ENCODE measurements at regions not wholly inside any gene's neighbourhood (a gene's known extent, or its start where the extent isn't known, plus 50 kb on each side); places are given as distances from the start of the nearest gene placed in this dataset.

- TF ChIP-seq ZNF462 (CRISPR knock-in tag; IDR thresholded peaks at IDR 0.05) (no peak), CREB1 (CRISPR knock-in tag; IDR thresholded peaks at IDR 0.05; ENCODE audit: low read depth) (no peak), JUNB (IDR thresholded peaks at IDR 0.05; ENCODE audit: unreplicated experiment) (no peak), ZNF331 (CRISPR knock-in tag; IDR thresholded peaks at IDR 0.05; ENCODE audit: low read depth) (no peak), NANOG (IDR thresholded peaks at IDR 0.05; ENCODE audit: borderline replicate concordance) (no peak), EZH2 (IDR thresholded peaks at IDR 0.05; ENCODE audit: low read depth, unreplicated experiment) (no peak), STAT1 (IDR thresholded peaks at IDR 0.05; ENCODE audit: unreplicated experiment) (no peak), POLR2AphosphoS5 (IDR thresholded peaks at IDR 0.05; ENCODE audit: low read depth) (no peak), ZNF114 (CRISPR knock-in tag; IDR thresholded peaks at IDR 0.05) (no peak)
These were observed 54.6 kb upstream of the TNP1 start (continued) for GRCh38 chr2:216914491-216914890.

GRCh38 chr2:216911886-216912285, 52.0 kb upstream of the TNP1 start:
- Mint-ChIP-seq H3K9me3 (no peaks in the 10 kb centered on the region), H3K36me3 (ENCODE audit: low read depth) (no peaks in the 10 kb centered on the region), H3K4me3 (no peak overlapping the region), H3K27ac (no peak overlapping the region), H3K27me3 (ENCODE audit: insufficient read depth, low read depth, poor library complexity) (peaks cover 3% of the 10 kb centered on the region), H3K4me1 (no peaks in the 10 kb centered on the region)
- no peaks in the 10 kb centered on the region for H3F3A ChIP-seq (replicated peaks; ENCODE audit: low read depth)
- H3K4me3 ChIP-seq, result no peak overlapping the region
- no peak for ATAC-seq
- H2AFZ ChIP-seq, result no peak overlapping the region
- TF ChIP-seq REST (IDR thresholded peaks at IDR 0.05; ENCODE audit: unreplicated experiment), result no peak
- TF ChIP-seq CTCF (conservative IDR thresholded peaks at IDR 0.05; ENCODE audit: low read depth in 2 of 2), result no peak
- no peak for TF ChIP-seq JUNB (IDR thresholded peaks at IDR 0.05; ENCODE audit: unreplicated experiment)
- TF ChIP-seq CREB1 (CRISPR knock-in tag; IDR thresholded peaks at IDR 0.05; ENCODE audit: low read depth), result no peak
- no peak for TF ChIP-seq EZH2phosphoT487 (IDR thresholded peaks at IDR 0.05; ENCODE audit: unreplicated experiment)
- TF ChIP-seq ETS1 (IDR thresholded peaks at IDR 0.05), result no peak
- H3K79me2 ChIP-seq (replicated peaks; ENCODE audit: insufficient read depth), result no peaks in the 10 kb centered on the region
- no peaks in the 10 kb centered on the region for H3K4me1 ChIP-seq (ENCODE audit: insufficient read depth)
- H4K20me1 ChIP-seq (replicated peaks; ENCODE audit: insufficient read depth), result no peaks in the 10 kb centered on the region
- DNase-seq (ENCODE audit: low spot score), result no peak
- H3K9me2 ChIP-seq (ENCODE audit: insufficient read depth), result peaks cover 4% of the 10 kb centered on the region; the same call in 1 of the 2 replicates
- no peaks in the 10 kb centered on the region for H3K27me3 ChIP-seq (ENCODE audit: insufficient read depth)
- no peak overlapping the region for H3K27ac ChIP-seq (ENCODE audit: low read depth)
- no peaks in the 10 kb centered on the region for H3K36me3 ChIP-seq (ENCODE audit: insufficient read depth)
- no peak overlapping the region for H3K4me2 ChIP-seq
